ENCODE measurements at regions not wholly inside any gene's neighbourhood (a gene's known extent, or its start where the extent isn't known, plus 50 kb on each side); places are given as distances from the start of the nearest gene placed in this dataset.

- Histone ChIP-seq H3K4me1 (ENCODE audit: insufficient read depth) (no peaks in the 10 kb centered on the region), H3K27ac (ENCODE audit: low read depth) (no peak overlapping the region), H3K36me3 (ENCODE audit: insufficient read depth) (no peaks in the 10 kb centered on the region), H3K4me3 (ENCODE audit: low read depth, low read length) (no peak overlapping the region)
- WGBS: 0% methylated on average over 1 of the region's 1 CpG
- no peak for DNase-seq (ENCODE audit: extremely low spot score)
Observed at GRCh38 chr2:220191031-220191430, 563.6 kb downstream of the SLC4A3 start.

- DNase-seq (ENCODE audit: extremely low spot score): no peak
- H3K4me3 ChIP-seq (ENCODE audit: low read depth, low read length): no peak overlapping the region
- H3K27ac ChIP-seq (ENCODE audit: low read depth): no peak overlapping the region
- 95% methylated on average over 5 of the region's 5 CpGs for WGBS
- H3K36me3 ChIP-seq (ENCODE audit: insufficient read depth): no peaks in the 10 kb centered on the region
- no peaks in the 10 kb centered on the region for H3K4me1 ChIP-seq (ENCODE audit: insufficient read depth)
Observed at GRCh38 chr2:220191737-220192136, 564.3 kb downstream of the SLC4A3 start.

- no peak overlapping the region for H3K27ac ChIP-seq (ENCODE audit: low read depth)
- H3K36me3 ChIP-seq (ENCODE audit: insufficient read depth): no peaks in the 10 kb centered on the region
- WGBS: 78% methylated on average over 6 of the region's 6 CpGs
- no peak for DNase-seq (ENCODE audit: extremely low spot score)
- no peaks in the 10 kb centered on the region for H3K4me1 ChIP-seq (ENCODE audit: insufficient read depth)
- H3K4me3 ChIP-seq (ENCODE audit: low read depth, low read length): no peak overlapping the region
Observed at GRCh38 chr2:220192994-220193753, 565.7 kb downstream of the SLC4A3 start.

- 91% methylated on average over 10 of the region's 10 CpGs for WGBS
- H3K4me1 ChIP-seq (ENCODE audit: insufficient read depth): no peaks in the 10 kb centered on the region
- H3K36me3 ChIP-seq (ENCODE audit: insufficient read depth): no peaks in the 10 kb centered on the region
- no peak overlapping the region for H3K4me3 ChIP-seq (ENCODE audit: low read depth, low read length)
- H3K27ac ChIP-seq (ENCODE audit: low read depth): no peak overlapping the region
- DNase-seq (ENCODE audit: extremely low spot score): no peak
Observed at GRCh38 chr2:220194630-220195584, 567.5 kb downstream of the SLC4A3 start.

GRCh38 chr2:220198896-220199295 is 571.5 kb downstream of the SLC4A3 start:
- peak; percentile 40 for DNase-seq (ENCODE audit: extremely low spot score)
- Histone ChIP-seq H3K4me3 (ENCODE audit: low read depth, low read length) (no peak overlapping the region), H3K4me1 (ENCODE audit: insufficient read depth) (no peaks in the 10 kb centered on the region), H3K36me3 (ENCODE audit: insufficient read depth) (no peaks in the 10 kb centered on the region), H3K27ac (ENCODE audit: low read depth) (no peak overlapping the region)
- 58% methylated on average over 7 of the region's 7 CpGs for WGBS

GRCh38 chr2:220202066-220202465 is 574.6 kb downstream of the SLC4A3 start:
- DNase-seq (ENCODE audit: extremely low spot score): no peak
- Histone ChIP-seq H3K36me3 (ENCODE audit: insufficient read depth) (no peaks in the 10 kb centered on the region), H3K27ac (ENCODE audit: low read depth) (no peak overlapping the region), H3K4me1 (ENCODE audit: insufficient read depth) (no peaks in the 10 kb centered on the region), H3K4me3 (ENCODE audit: low read depth, low read length) (no peak overlapping the region)

GRCh38 chr2:220209093-220209492 is 581.7 kb downstream of the SLC4A3 start:
- H3K4me3 ChIP-seq (ENCODE audit: low read depth, low read length): no peak overlapping the region
- no peak for DNase-seq (ENCODE audit: extremely low spot score)
- WGBS: 58% methylated on average over 1 of the region's 1 CpG
- H3K4me1 ChIP-seq (ENCODE audit: insufficient read depth): no peaks in the 10 kb centered on the region
- H3K36me3 ChIP-seq (ENCODE audit: insufficient read depth): no peaks in the 10 kb centered on the region
- H3K27ac ChIP-seq (ENCODE audit: low read depth): no peak overlapping the region

GRCh38 chr2:220209751-220210150 is 582.3 kb downstream of the SLC4A3 start:
- H3K27ac ChIP-seq (ENCODE audit: low read depth): no peak overlapping the region
- no peak overlapping the region for H3K4me3 ChIP-seq (ENCODE audit: low read depth, low read length)
- 81% methylated on average over 4 of the region's 4 CpGs for WGBS
- no peaks in the 10 kb centered on the region for H3K36me3 ChIP-seq (ENCODE audit: insufficient read depth)
- no peaks in the 10 kb centered on the region for H3K4me1 ChIP-seq (ENCODE audit: insufficient read depth)
- DNase-seq (ENCODE audit: extremely low spot score): no peak

- no peak for DNase-seq (ENCODE audit: extremely low spot score)
- H3K36me3 ChIP-seq (ENCODE audit: insufficient read depth): no peaks in the 10 kb centered on the region
- WGBS: 91% methylated on average over 5 of the region's 5 CpGs
- H3K4me1 ChIP-seq (ENCODE audit: insufficient read depth): no peaks in the 10 kb centered on the region
- no peak overlapping the region for H3K4me3 ChIP-seq (ENCODE audit: low read depth, low read length)
- H3K27ac ChIP-seq (ENCODE audit: low read depth): no peak overlapping the region
Observed at GRCh38 chr2:220212296-220213080, 585.1 kb downstream of the SLC4A3 start.

GRCh38 chr2:220215785-220216184 is 588.4 kb downstream of the SLC4A3 start:
- Histone ChIP-seq H3K4me1 (ENCODE audit: insufficient read depth) (no peaks in the 10 kb centered on the region), H3K4me3 (ENCODE audit: low read depth, low read length) (no peak overlapping the region), H3K27ac (ENCODE audit: low read depth) (no peak overlapping the region), H3K36me3 (ENCODE audit: insufficient read depth) (no peaks in the 10 kb centered on the region)
- 80% methylated on average over 3 of the region's 3 CpGs for WGBS
- no peak for DNase-seq (ENCODE audit: extremely low spot score)

GRCh38 chr2:220219371-220219770 is 591.9 kb downstream of the SLC4A3 start:
- Histone ChIP-seq H3K4me1 (ENCODE audit: insufficient read depth) (no peaks in the 10 kb centered on the region), H3K36me3 (ENCODE audit: insufficient read depth) (no peaks in the 10 kb centered on the region)
- no peak for DNase-seq (ENCODE audit: extremely low spot score)

GRCh38 chr2:220220009-220220408 is 592.6 kb downstream of the SLC4A3 start:
- Histone ChIP-seq H3K36me3 (ENCODE audit: insufficient read depth) (no peaks in the 10 kb centered on the region), H3K4me1 (ENCODE audit: insufficient read depth) (no peaks in the 10 kb centered on the region), H3K4me3 (ENCODE audit: low read depth, low read length) (no peak overlapping the region), H3K27ac (ENCODE audit: low read depth) (no peak overlapping the region)
- no peak for DNase-seq (ENCODE audit: extremely low spot score)
- 74% methylated on average over 2 of the region's 2 CpGs for WGBS

More at GRCh38 chr2:220219371-220219770, 591.9 kb downstream of the SLC4A3 start:
- H3K4me3 ChIP-seq (ENCODE audit: low read depth, low read length): no peak overlapping the region
- H3K27ac ChIP-seq (ENCODE audit: low read depth): no peak overlapping the region

GRCh38 chr2:220221992-220222391 is 594.6 kb downstream of the SLC4A3 start:
- H3K4me1 ChIP-seq (ENCODE audit: insufficient read depth): no peaks in the 10 kb centered on the region
- H3K36me3 ChIP-seq (ENCODE audit: insufficient read depth): no peaks in the 10 kb centered on the region
- WGBS: 82% methylated on average over 5 of the region's 5 CpGs
- no peak for DNase-seq (ENCODE audit: extremely low spot score)
- no peak overlapping the region for H3K4me3 ChIP-seq (ENCODE audit: low read depth, low read length)
- H3K27ac ChIP-seq (ENCODE audit: low read depth): no peak overlapping the region
